Progenitor cell of endocrine pancreas (in vitro differentiated cells): ENCODE measurements at regions not wholly inside any gene's neighbourhood (a gene's known extent, or its start where the extent isn't known, plus 50 kb on each side); places are given as distances from the start of the nearest gene placed in this dataset.

Experiments used
- DNase-seq: peaks from one replicate; pipeline ENCODE4 v3.0.0; 2021; ENCODE audit warnings: low spot score; ENCODE audit not compliant: unreplicated experiment
- H3K27ac Mint-ChIP-seq: 2 replicates; pipeline ENCODE4 v1.8.0; 2021; ENCODE audit warnings: mild to moderate bottlenecking, moderate library complexity, mixed read lengths
- H3K27me3 Mint-ChIP-seq: 2 replicates; pipeline ENCODE4 v1.8.0; 2021; ENCODE audit warnings: mixed read lengths
- H3K36me3 Mint-ChIP-seq: 2 replicates; pipeline ENCODE4 v1.8.0; 2022; ENCODE audit warnings: mixed read lengths; ENCODE audit not compliant: insufficient read depth
- H3K4me1 Mint-ChIP-seq: 2 replicates; pipeline ENCODE4 v1.8.0; 2021; ENCODE audit warnings: low read depth, mixed read lengths
- H3K4me3 Mint-ChIP-seq: 2 replicates; pipeline ENCODE4 v1.8.0; 2021; ENCODE audit warnings: low read depth, mild to moderate bottlenecking, moderate library complexity, mixed read lengths
- H3K9me3 Mint-ChIP-seq: 2 replicates; pipeline ENCODE4 v1.8.0; 2021; ENCODE audit warnings: low read depth, mixed read lengths
- TF ChIP-seq, protein P1 (sequence below): fragments of 200-600 bp; sonication (generic); IDR thresholded peaks from one replicate; pipeline ENCODE4 v1.5.0; 2021; ENCODE audit warnings: antibody characterized with exemption, mild to moderate bottlenecking; ENCODE audit not compliant: unreplicated experiment

DNA sequence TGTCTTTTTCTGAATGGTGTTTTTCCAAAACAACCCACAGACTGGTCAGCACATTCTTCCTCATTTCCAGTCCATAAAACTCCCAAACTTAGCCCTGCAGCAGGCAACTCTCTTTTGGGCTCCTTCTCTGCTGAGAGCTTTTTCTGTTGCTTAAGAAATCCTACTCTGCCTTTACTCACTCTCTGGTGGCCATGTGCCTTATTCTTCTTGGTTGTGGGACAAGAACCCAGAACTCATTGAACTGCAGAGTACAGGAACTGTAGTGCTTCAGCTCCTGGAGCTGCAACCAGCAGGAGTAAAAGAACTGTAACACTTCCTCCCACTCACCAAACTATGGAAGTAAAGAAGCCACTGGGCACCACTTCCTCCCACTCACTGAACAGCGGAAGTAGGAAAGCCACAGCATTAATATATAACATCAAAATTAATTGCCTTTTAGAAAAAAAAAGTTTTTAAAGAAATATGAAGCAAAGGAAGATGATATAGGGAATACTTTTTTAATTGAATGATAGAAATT lies 864.1 kb upstream of the PCDH10 start:
- Mint-ChIP-seq H3K4me3 (no peak overlapping the region), H3K4me1 (no peaks in the 10 kb centered on the region), H3K27ac (no peak overlapping the region), H3K9me3 (peaks cover 15% of the 10 kb centered on the region), H3K27me3 (no peaks in the 10 kb centered on the region), H3K36me3 (no peaks in the 10 kb centered on the region)
- no peak for DNase-seq
- TF ChIP-seq, protein P1, sequence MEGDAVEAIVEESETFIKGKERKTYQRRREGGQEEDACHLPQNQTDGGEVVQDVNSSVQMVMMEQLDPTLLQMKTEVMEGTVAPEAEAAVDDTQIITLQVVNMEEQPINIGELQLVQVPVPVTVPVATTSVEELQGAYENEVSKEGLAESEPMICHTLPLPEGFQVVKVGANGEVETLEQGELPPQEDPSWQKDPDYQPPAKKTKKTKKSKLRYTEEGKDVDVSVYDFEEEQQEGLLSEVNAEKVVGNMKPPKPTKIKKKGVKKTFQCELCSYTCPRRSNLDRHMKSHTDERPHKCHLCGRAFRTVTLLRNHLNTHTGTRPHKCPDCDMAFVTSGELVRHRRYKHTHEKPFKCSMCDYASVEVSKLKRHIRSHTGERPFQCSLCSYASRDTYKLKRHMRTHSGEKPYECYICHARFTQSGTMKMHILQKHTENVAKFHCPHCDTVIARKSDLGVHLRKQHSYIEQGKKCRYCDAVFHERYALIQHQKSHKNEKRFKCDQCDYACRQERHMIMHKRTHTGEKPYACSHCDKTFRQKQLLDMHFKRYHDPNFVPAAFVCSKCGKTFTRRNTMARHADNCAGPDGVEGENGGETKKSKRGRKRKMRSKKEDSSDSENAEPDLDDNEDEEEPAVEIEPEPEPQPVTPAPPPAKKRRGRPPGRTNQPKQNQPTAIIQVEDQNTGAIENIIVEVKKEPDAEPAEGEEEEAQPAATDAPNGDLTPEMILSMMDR = no peak

DNA sequence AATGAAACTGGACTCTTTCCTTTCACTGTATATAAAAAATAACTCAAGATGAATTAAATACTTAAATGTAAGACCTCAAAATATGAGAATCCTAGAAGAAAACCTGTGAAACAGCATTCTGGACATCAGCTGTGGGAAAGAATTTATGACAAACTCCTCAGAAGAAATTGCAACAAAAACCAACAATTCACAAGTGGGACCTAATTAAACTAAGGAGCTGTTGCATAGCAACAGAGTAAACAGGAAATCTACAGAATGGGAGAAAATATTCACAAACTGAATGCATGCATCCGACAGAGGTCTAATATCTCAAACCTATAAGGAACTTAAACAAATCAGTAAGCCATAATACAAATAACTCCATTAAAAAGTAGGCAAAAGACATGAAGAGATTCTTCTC lies 851.7 kb upstream of the PCDH10 start:
- no peaks in the 10 kb centered on the region for H3K4me1 Mint-ChIP-seq
- H3K27ac Mint-ChIP-seq = no peak overlapping the region
- no peaks in the 10 kb centered on the region for H3K9me3 Mint-ChIP-seq
- DNase-seq = no peak
- TF ChIP-seq, protein P1 = no peak
- H3K36me3 Mint-ChIP-seq = no peaks in the 10 kb centered on the region
- no peak overlapping the region for H3K4me3 Mint-ChIP-seq
- H3K27me3 Mint-ChIP-seq = no peaks in the 10 kb centered on the region

DNA sequence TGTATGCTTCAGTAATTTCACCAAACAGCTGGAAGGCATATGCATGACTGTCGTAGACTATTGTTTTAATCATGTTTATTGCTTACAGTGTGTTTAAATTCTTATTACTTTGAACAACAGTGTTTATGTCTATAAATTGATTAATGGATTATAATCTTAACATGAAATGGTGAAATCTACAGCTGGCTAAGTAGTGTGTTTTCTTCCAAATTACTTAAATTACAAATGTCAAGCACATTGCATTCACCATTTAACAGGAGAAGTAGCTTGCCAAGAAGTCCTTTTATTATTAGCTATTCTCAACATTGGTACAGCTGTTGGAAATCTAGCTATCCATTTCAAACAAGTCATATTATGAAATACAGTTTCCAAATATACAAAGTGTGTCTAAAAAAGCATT lies 849.3 kb upstream of the PCDH10 start:
- Mint-ChIP-seq H3K9me3 (no peaks in the 10 kb centered on the region), H3K4me1 (no peaks in the 10 kb centered on the region), H3K36me3 (no peaks in the 10 kb centered on the region), H3K27me3 (no peaks in the 10 kb centered on the region), H3K4me3 (no peak overlapping the region), H3K27ac (no peak overlapping the region)
- TF ChIP-seq, protein P1 = no peak
- no peak for DNase-seq

DNA sequence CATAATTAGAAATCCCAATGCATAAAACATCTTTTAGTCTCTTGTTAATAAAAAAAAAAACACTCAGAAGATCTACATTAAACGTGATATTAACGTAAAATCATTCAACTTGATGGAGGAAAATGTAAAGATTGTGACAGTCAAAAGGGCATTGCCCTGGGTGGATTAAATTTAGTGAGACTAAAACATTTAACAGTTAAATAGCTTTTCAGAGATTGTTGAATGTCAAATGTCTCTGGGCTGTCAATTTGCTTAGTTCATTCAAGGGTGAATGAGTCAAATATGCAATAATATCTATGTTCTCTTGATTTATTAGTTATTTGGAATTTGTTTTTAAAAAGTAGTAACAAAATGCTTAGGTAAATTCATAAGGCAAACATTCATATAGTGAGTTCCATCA lies 836.6 kb upstream of the PCDH10 start:
- no peak overlapping the region for H3K4me3 Mint-ChIP-seq
- TF ChIP-seq, protein P1 = no peak
- no peaks in the 10 kb centered on the region for H3K9me3 Mint-ChIP-seq
- no peak overlapping the region for H3K27ac Mint-ChIP-seq
- no peaks in the 10 kb centered on the region for H3K27me3 Mint-ChIP-seq
- H3K4me1 Mint-ChIP-seq = no peaks in the 10 kb centered on the region
- H3K36me3 Mint-ChIP-seq = no peaks in the 10 kb centered on the region
- DNase-seq = no peak

DNA sequence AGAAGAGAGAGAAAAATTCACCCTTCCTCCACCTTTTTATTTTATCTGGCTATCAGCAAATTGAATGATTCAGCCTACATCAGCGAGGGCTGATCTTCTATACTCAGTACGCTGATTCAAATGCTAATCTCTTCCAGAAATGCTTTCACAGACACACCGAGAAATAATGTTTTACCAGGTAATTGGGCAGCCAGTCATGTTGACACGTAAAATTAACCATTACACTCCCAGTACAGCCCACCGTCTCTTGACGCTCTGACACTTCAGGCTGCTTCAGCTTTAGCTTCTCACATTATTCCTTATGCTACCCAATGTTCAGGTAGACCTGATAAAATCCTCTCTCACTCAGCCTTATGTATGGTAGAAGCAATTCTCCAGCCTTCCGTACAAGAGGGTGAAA lies 835.2 kb upstream of the PCDH10 start:
- TF ChIP-seq, protein P1 = no peak
- no peak overlapping the region for H3K27ac Mint-ChIP-seq
- no peak for DNase-seq
- no peaks in the 10 kb centered on the region for H3K4me1 Mint-ChIP-seq
- H3K9me3 Mint-ChIP-seq = no peaks in the 10 kb centered on the region
- H3K4me3 Mint-ChIP-seq = no peak overlapping the region
- no peaks in the 10 kb centered on the region for H3K27me3 Mint-ChIP-seq
- no peaks in the 10 kb centered on the region for H3K36me3 Mint-ChIP-seq
